A673 (cell line): ENCODE measurements at regions not wholly inside any gene's neighbourhood (a gene's known extent, or its start where the extent isn't known, plus 50 kb on each side); places are given as distances from the start of the nearest gene placed in this dataset.
"Not testable (repeated sequence)": the region's sequence is repeated elsewhere in the genome, so short reads cannot be mapped to it uniquely, and the experiment has no call there.

Experiments used
- BruUV-seq: library from RNA; stranded (reverse); fragments of 400-500 nt; replicated peaks from 2 replicates; lab custom pipeline; 2021; lab: Mats Ljungman, UMichigan
- CTCF ChIA-PET: fragments of 300-600 bp; sonication (Branson Sonifier 250); formaldehyde crosslinking; loops from one replicate; lab custom pipeline; 2022; ENCODE audit warnings: antibody characterized with exemption; lab: Charles Lee
- POLR2A ChIA-PET: fragments of 300-600 bp; sonication (Branson Sonifier 250); formaldehyde crosslinking; loops from one replicate; lab custom pipeline; 2022; ENCODE audit warnings: antibody characterized with exemption; ENCODE audit not compliant: low non-redundant PET; lab: Charles Lee
- DNase-seq: peaks from one replicate; pipeline ENCODE4 v3.0.0-alpha.2; 2015; ENCODE audit warnings: low spot score
- H3K27ac ChIP-seq: fragments of 200-600 bp; sonication (generic); 2 replicates; pipeline ENCODE4 v1.5.1; 2016; ENCODE audit warnings: mixed run types, low read depth, mild to moderate bottlenecking, mixed read lengths, antibody characterized with exemption, low read length; ENCODE audit not compliant: poor library complexity, severe bottlenecking
- H3K27me3 ChIP-seq: fragments of 200-600 bp; sonication (generic); replicated peaks from 2 replicates; pipeline ENCODE4 v1.6.1; 2017; ENCODE audit warnings: mixed run types, low read depth, mild to moderate bottlenecking, mixed read lengths, antibody characterized with exemption, low read length; ENCODE audit not compliant: insufficient read depth, poor library complexity
- H3K36me3 ChIP-seq: fragments of 200-600 bp; sonication (generic); 2 replicates; pipeline ENCODE4 v1.6.1; 2016; ENCODE audit warnings: mixed run types, mild to moderate bottlenecking, mixed read lengths, antibody characterized with exemption, low read length; ENCODE audit not compliant: insufficient read depth, poor library complexity, severe bottlenecking
- H3K4me1 ChIP-seq: fragments of 200-600 bp; sonication (generic); 2 replicates; pipeline ENCODE4 v1.6.1; 2017; ENCODE audit warnings: mixed run types, mild to moderate bottlenecking, mixed read lengths, antibody characterized with exemption, low read length; ENCODE audit not compliant: insufficient read depth, poor library complexity, severe bottlenecking
- H3K4me3 ChIP-seq: fragments of 200-600 bp; sonication (generic); 2 replicates; pipeline ENCODE4 v1.5.1; 2016; ENCODE audit warnings: low read depth, mixed run types, mild to moderate bottlenecking, mixed read lengths, low read length; ENCODE audit not compliant: poor library complexity, severe bottlenecking
- H3K9me3 ChIP-seq: fragments of 200-600 bp; sonication (generic); 2 replicates; pipeline ENCODE4 v1.6.1; 2016; ENCODE audit warnings: mixed run types, low read depth, mild to moderate bottlenecking, mixed read lengths, antibody characterized with exemption, low read length; ENCODE audit not compliant: poor library complexity, severe bottlenecking
- EZH2 ChIP-seq: fragments of 200-600 bp; sonication (generic); IDR thresholded peaks from 2 replicates; pipeline ENCODE4 v1.6.1; 2017; ENCODE audit warnings: borderline replicate concordance, low read depth, mild to moderate bottlenecking, mixed read lengths, antibody characterized with exemption, low read length; ENCODE audit not compliant: poor library complexity, severe bottlenecking
- intact Hi-C: fragments of 100-400 bp; cut with micrococcal nuclease; formaldehyde crosslinking; loops from one replicate; pipeline ENCODE4 v1.10.0; 2022; ENCODE audit not compliant: unreplicated experiment
- TF ChIP-seq, protein P1 (sequence below): fragments of 300-800, 200-600 bp; sonication (generic); conservative IDR thresholded peaks from 2 replicates; pipeline ENCODE4 v1.5.1; 2017; ENCODE audit warnings: low read depth, mild to moderate bottlenecking, antibody characterized with exemption, low read length, moderate library complexity, mixed read lengths

- H3K36me3 ChIP-seq, H3K27ac ChIP-seq, H3K4me3 ChIP-seq, CTCF ChIA-PET, H3K4me1 ChIP-seq, BruUV-seq, H3K9me3 ChIP-seq, intact Hi-C loops, H3K27me3 ChIP-seq, DNase-seq, POLR2A ChIA-PET: not testable (repeated sequence)
Measured at GRCh38 chr13:22966753-22967152, 214.0 kb upstream of the SGCG start.

DNA sequence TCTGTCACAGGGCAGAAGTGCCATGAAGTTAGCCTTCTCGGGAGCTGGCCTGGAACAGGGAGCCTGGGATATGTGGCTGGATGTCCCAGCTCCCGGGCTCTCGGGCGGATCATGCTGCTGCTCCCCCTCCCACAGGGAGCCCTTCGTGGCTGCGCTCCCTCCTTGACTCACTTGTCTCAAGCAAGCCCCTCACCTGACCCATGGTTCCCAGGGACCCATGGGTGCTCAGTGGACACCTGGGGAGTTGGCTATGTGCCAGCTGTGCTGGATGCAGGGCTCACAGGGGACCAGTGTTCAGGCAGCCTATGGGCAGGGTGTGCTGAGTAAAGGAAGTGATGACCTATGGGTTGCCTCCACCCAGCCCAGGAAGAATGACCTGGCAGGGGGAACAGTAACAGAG is 213.1 kb upstream of the SGCG start:
- no TSS peak for BruUV-seq

GRCh38 chr13:22979952-22980351 is 200.8 kb upstream of the SGCG start:
- Histone ChIP-seq H3K9me3 (no peaks in the 10 kb centered on the region), H3K4me1 (no peaks in the 10 kb centered on the region), H3K36me3 (no peaks in the 10 kb centered on the region), H3K27ac (no peak overlapping the region), H3K4me3 (no peak overlapping the region), H3K27me3 (no peaks in the 10 kb centered on the region)
- intact Hi-C loops, result no loop called here
- POLR2A ChIA-PET, result no interaction called here
- TF ChIP-seq, protein P1, sequence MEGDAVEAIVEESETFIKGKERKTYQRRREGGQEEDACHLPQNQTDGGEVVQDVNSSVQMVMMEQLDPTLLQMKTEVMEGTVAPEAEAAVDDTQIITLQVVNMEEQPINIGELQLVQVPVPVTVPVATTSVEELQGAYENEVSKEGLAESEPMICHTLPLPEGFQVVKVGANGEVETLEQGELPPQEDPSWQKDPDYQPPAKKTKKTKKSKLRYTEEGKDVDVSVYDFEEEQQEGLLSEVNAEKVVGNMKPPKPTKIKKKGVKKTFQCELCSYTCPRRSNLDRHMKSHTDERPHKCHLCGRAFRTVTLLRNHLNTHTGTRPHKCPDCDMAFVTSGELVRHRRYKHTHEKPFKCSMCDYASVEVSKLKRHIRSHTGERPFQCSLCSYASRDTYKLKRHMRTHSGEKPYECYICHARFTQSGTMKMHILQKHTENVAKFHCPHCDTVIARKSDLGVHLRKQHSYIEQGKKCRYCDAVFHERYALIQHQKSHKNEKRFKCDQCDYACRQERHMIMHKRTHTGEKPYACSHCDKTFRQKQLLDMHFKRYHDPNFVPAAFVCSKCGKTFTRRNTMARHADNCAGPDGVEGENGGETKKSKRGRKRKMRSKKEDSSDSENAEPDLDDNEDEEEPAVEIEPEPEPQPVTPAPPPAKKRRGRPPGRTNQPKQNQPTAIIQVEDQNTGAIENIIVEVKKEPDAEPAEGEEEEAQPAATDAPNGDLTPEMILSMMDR, result no peak
- CTCF ChIA-PET, result no interaction called here
- BruUV-seq, result no TSS peak
- no peak for DNase-seq

More for the DNA sequence above, 213.1 kb upstream of the SGCG start:
- DNase-seq, result no peak
- intact Hi-C loops, result no loop called here
- Histone ChIP-seq H3K9me3 (no peaks in the 10 kb centered on the region), H3K27me3 (no peaks in the 10 kb centered on the region), H3K4me3 (no peak overlapping the region), H3K36me3 (no peaks in the 10 kb centered on the region), H3K27ac (no peak overlapping the region), H3K4me1 (peaks cover 8% of the 10 kb centered on the region)
- TF ChIP-seq, protein P1, result no peak
- TF ChIP-seq EZH2, result no peak
- POLR2A ChIA-PET, result no interaction called here
- CTCF ChIA-PET, result no interaction called here

- no peaks in the 10 kb centered on the region for H3K36me3 ChIP-seq
- no peak overlapping the region for H3K4me3 ChIP-seq
- POLR2A ChIA-PET, result no interaction called here
- no peaks in the 10 kb centered on the region for H3K4me1 ChIP-seq
- intact Hi-C loops, result no loop called here
- no peaks in the 10 kb centered on the region for H3K9me3 ChIP-seq
- H3K27me3 ChIP-seq, result no peaks in the 10 kb centered on the region
- CTCF ChIA-PET, result no interaction called here
- no TSS peak for BruUV-seq
- TF ChIP-seq, protein P1, result no peak
- TF ChIP-seq EZH2, result no peak
- no peak for DNase-seq
- H3K27ac ChIP-seq, result no peak overlapping the region
Measured at GRCh38 chr13:22980936-22981335, 199.8 kb upstream of the SGCG start.
